ENCODE measurements at regions not wholly inside any gene's neighbourhood (a gene's known extent, or its start where the extent isn't known, plus 50 kb on each side); places are given as distances from the start of the nearest gene placed in this dataset.

GRCh38 chr18:73778032-73778359 is 369.6 kb downstream of the FBXO15 start:
- ATAC-seq (no peak), DNase-seq (no peak)
- Histone ChIP-seq H3K36me3 (no peaks in the 10 kb centered on the region), H3K27ac (no peak overlapping the region), H3K27me3 (ENCODE audit: low read depth) (no peaks in the 10 kb centered on the region), H3K9me3 (no peaks in the 10 kb centered on the region), H3K4me1 (no peaks in the 10 kb centered on the region), H3K4me3 (no peak overlapping the region)
- no peak for TF ChIP-seq CTCF (IDR thresholded peaks at IDR 0.05)
- intact Hi-C loops (cut with DNase I), result no loop called here

- DNase-seq (no peak), ATAC-seq (no peak)
- no peaks in the 10 kb centered on the region for H3K4me1 ChIP-seq
- no peaks in the 10 kb centered on the region for H3K27me3 ChIP-seq (ENCODE audit: low read depth)
- no peaks in the 10 kb centered on the region for H3K36me3 ChIP-seq
- no peak overlapping the region for H3K4me3 ChIP-seq
- H3K9me3 ChIP-seq, result no peaks in the 10 kb centered on the region
- no peak for TF ChIP-seq CTCF (IDR thresholded peaks at IDR 0.05)
- H3K27ac ChIP-seq, result no peak overlapping the region
- intact Hi-C loops (cut with DNase I), result no loop called here
Observed at GRCh38 chr18:73777356-73778031, 370.1 kb downstream of the FBXO15 start.

GRCh38 chr18:73774811-73775509 is 372.7 kb downstream of the FBXO15 start:
- Histone ChIP-seq H3K4me1 (no peaks in the 10 kb centered on the region), H3K9me3 (no peaks in the 10 kb centered on the region), H3K36me3 (no peaks in the 10 kb centered on the region), H3K4me3 (no peak overlapping the region), H3K27me3 (ENCODE audit: low read depth) (no peaks in the 10 kb centered on the region), H3K27ac (no peak overlapping the region)
- DNase-seq (no peak), ATAC-seq (no peak)
- intact Hi-C loops (cut with DNase I), result no loop called here
- TF ChIP-seq CTCF (IDR thresholded peaks at IDR 0.05), result no peak

GRCh38 chr18:73768043-73768442 is 379.6 kb downstream of the FBXO15 start:
- DNase-seq, result no peak
- Histone ChIP-seq H3K4me3 (no peak overlapping the region), H3K9me3 (no peaks in the 10 kb centered on the region), H3K27me3 (ENCODE audit: low read depth) (no peaks in the 10 kb centered on the region), H3K36me3 (no peaks in the 10 kb centered on the region), H3K27ac (no peak overlapping the region), H3K4me1 (no peaks in the 10 kb centered on the region)
- intact Hi-C loops (cut with DNase I), result no loop called here
- TF ChIP-seq CTCF (IDR thresholded peaks at IDR 0.05), result no peak
- ATAC-seq, result no peak

- H3K36me3 ChIP-seq, result no peaks in the 10 kb centered on the region
- intact Hi-C loops (cut with DNase I), result no loop called here
- no peak for DNase-seq
- TF ChIP-seq CTCF (IDR thresholded peaks at IDR 0.05), result no peak
- no peak overlapping the region for H3K27ac ChIP-seq
- no peaks in the 10 kb centered on the region for H3K27me3 ChIP-seq (ENCODE audit: low read depth)
- no peaks in the 10 kb centered on the region for H3K4me1 ChIP-seq
- H3K9me3 ChIP-seq, result no peaks in the 10 kb centered on the region
- no peak overlapping the region for H3K4me3 ChIP-seq
- ATAC-seq, result no peak
Observed at GRCh38 chr18:73766910-73767515, 380.6 kb downstream of the FBXO15 start.
